Keratinocyte (primary cell): ENCODE measurements at regions not wholly inside any gene's neighbourhood (a gene's known extent, or its start where the extent isn't known, plus 50 kb on each side); places are given as distances from the start of the nearest gene placed in this dataset.

Experiments used
- DNase-seq: peaks from one replicate; pipeline ENCODE4 v3.0.0-alpha.2; 2011; ENCODE audit warnings: low read depth, missing footprints, low spot score
- FAIRE-seq: peaks from 2 replicates; lab custom pipeline; 2011; peaks lifted over from hg19 to GRCh38; lab: Jason Lieb, UNC
- H2AFZ ChIP-seq: 2 replicates; pipeline ENCODE4 v1.6.0; 2012; ENCODE audit warnings: low read length, control low read depth, inconsistent platforms; ENCODE audit not compliant: control insufficient read depth
- H3K27ac ChIP-seq: 2 replicates; pipeline ENCODE4 v1.5.1; 2011; ENCODE audit warnings: low read length; ENCODE audit not compliant: control insufficient read depth, insufficient read depth
- H3K27me3 ChIP-seq: 3 replicates; pipeline ENCODE4 v1.6.0; 2011; ENCODE audit warnings: low read length; ENCODE audit not compliant: control insufficient read depth, insufficient read depth; ENCODE audit errors: extremely low read depth
- H3K36me3 ChIP-seq, 2 experiments: 2 replicates in 1 of 2; 3 replicates in 1 of 2; pipeline ENCODE4 v1.5.1; 2011; ENCODE audit warnings: low read length in 2 of 2, mild to moderate bottlenecking in 1 of 2; ENCODE audit not compliant: control insufficient read depth in 2 of 2, insufficient read depth in 2 of 2; ENCODE audit errors: extremely low read depth in 1 of 2
- H3K4me1 ChIP-seq: 3 replicates; pipeline ENCODE4 v1.5.1; 2011; ENCODE audit warnings: low read length; ENCODE audit not compliant: control insufficient read depth, insufficient read depth; ENCODE audit errors: extremely low read depth
- H3K4me2 ChIP-seq: 3 replicates; pipeline ENCODE4 v1.6.0; 2011; ENCODE audit warnings: low read depth, low read length; ENCODE audit not compliant: control insufficient read depth, insufficient read depth; ENCODE audit errors: extremely low read depth
- H3K4me3 ChIP-seq, 3 experiments: fragments of 200-600 bp in 1 of 3; sonication (generic) in 1 of 3; 2 replicates in 2 of 3; 3 replicates in 1 of 3; pipeline ENCODE4 v1.5.1; 2011 to 2016; ENCODE audit warnings: low read length in 3 of 3, mild to moderate bottlenecking in 3 of 3, control low read depth in 2 of 3, inconsistent platforms in 1 of 3, low read depth in 1 of 3, mixed read lengths in 1 of 3, mixed run types in 1 of 3, moderate library complexity in 1 of 3; ENCODE audit not compliant: control insufficient read depth in 2 of 3, insufficient read depth in 2 of 3; ENCODE audit errors: extremely low read depth in 1 of 3
- H3K79me2 ChIP-seq: 2 replicates; pipeline ENCODE4 v1.6.0; 2012; ENCODE audit warnings: low read length; ENCODE audit not compliant: control insufficient read depth, insufficient read depth
- H3K9ac ChIP-seq: 3 replicates; pipeline ENCODE4 v1.6.0; 2011; ENCODE audit warnings: low read length; ENCODE audit not compliant: control insufficient read depth, insufficient read depth; ENCODE audit errors: extremely low read depth
- H3K9me1 ChIP-seq: 3 replicates; pipeline ENCODE4 v1.6.0; 2011; ENCODE audit warnings: low read length; ENCODE audit not compliant: control insufficient read depth, insufficient read depth; ENCODE audit errors: extremely low read depth
- H3K9me3 ChIP-seq: 2 replicates; pipeline ENCODE4 v1.5.1; 2012; ENCODE audit warnings: low read depth, low read length; ENCODE audit not compliant: control insufficient read depth
- H4K20me1 ChIP-seq: 3 replicates; pipeline ENCODE4 v1.6.0; 2011; ENCODE audit warnings: low read length; ENCODE audit not compliant: control insufficient read depth, insufficient read depth; ENCODE audit errors: extremely low read depth
- EZH2 ChIP-seq: IDR thresholded peaks from one replicate; pipeline ENCODE4 v1.6.1; 2012; ENCODE audit warnings: inconsistent platforms, mild to moderate bottlenecking, low read length, moderate library complexity
- dilution Hi-C: fragments of 300-500 bp; cut with MboI; formaldehyde crosslinking; loops from one replicate; pipeline ENCODE4 v1.7.0; 2020; ENCODE audit warnings: low sequenced_read_pairs; ENCODE audit not compliant: extremely low pct_ligation_motif_present
- TF ChIP-seq, protein P1 (sequence below), 3 experiments: IDR thresholded peaks in 1 of 3; conservative IDR thresholded peaks in 1 of 3; optimal IDR thresholded peaks in 1 of 3; 2 replicates in 2 of 3; 3 replicates in 1 of 3; pipeline versions ENCODE3 to v1.5.1; 2011; ENCODE audit warnings: low read length in 3 of 3, mild to moderate bottlenecking in 3 of 3, moderate library complexity in 2 of 3, control low read depth in 1 of 3, inconsistent platforms in 1 of 3; ENCODE audit not compliant: insufficient read depth in 2 of 3; ENCODE audit errors: extremely low read depth in 1 of 3

DNA sequence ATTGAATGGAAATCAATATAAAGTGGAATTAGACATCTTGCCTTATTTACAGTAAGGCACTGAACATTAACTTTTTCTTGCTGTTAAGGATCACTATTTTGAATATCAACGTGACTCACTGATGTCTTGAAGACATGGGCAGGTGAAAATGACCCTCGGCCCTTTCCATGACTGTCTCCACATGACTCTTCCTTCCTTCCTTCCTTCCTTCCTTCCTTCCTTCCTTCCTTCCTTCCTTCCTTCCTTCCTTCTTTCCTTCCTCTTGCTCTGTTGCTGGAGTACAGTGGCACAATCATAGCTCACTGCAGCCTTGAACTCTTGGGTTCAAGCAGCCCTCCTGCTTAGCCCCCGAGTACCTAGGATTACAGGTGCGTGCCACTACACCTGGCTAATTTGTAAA is 52.2 kb upstream of the TOX2 start:
- TF ChIP-seq, protein P1, sequence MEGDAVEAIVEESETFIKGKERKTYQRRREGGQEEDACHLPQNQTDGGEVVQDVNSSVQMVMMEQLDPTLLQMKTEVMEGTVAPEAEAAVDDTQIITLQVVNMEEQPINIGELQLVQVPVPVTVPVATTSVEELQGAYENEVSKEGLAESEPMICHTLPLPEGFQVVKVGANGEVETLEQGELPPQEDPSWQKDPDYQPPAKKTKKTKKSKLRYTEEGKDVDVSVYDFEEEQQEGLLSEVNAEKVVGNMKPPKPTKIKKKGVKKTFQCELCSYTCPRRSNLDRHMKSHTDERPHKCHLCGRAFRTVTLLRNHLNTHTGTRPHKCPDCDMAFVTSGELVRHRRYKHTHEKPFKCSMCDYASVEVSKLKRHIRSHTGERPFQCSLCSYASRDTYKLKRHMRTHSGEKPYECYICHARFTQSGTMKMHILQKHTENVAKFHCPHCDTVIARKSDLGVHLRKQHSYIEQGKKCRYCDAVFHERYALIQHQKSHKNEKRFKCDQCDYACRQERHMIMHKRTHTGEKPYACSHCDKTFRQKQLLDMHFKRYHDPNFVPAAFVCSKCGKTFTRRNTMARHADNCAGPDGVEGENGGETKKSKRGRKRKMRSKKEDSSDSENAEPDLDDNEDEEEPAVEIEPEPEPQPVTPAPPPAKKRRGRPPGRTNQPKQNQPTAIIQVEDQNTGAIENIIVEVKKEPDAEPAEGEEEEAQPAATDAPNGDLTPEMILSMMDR (optimal IDR thresholded peaks at IDR 0.05 in 1 of 3, IDR thresholded peaks at IDR 0.05 in 1 of 3, conservative IDR thresholded peaks at IDR 0.05 in 1 of 3; ENCODE audit: extremely low read depth in 1 of 3, insufficient read depth in 2 of 3, low read length in 3 of 3) = no peak
- no peak for TF ChIP-seq EZH2
- no peak for FAIRE-seq
- H3K9me3 ChIP-seq = no peaks in the 10 kb centered on the region
- no peak overlapping the region for H2AFZ ChIP-seq
- no peaks in the 10 kb centered on the region for H3K79me2 ChIP-seq
- H3K27ac ChIP-seq = no peak overlapping the region
- no peak overlapping the region for H3K9ac ChIP-seq
- no peaks in the 10 kb centered on the region for H3K36me3 ChIP-seq
- no peaks in the 10 kb centered on the region for H3K9me1 ChIP-seq
- dilution Hi-C loops = no loop called here
- peaks cover under 1% of the 10 kb centered on the region for H3K27me3 ChIP-seq
- H3K4me1 ChIP-seq = no peaks in the 10 kb centered on the region
- H4K20me1 ChIP-seq = no peaks in the 10 kb centered on the region
- no peak for DNase-seq
- no peak overlapping the region for H3K4me2 ChIP-seq
- no peak overlapping the region for H3K4me3 ChIP-seq

DNA sequence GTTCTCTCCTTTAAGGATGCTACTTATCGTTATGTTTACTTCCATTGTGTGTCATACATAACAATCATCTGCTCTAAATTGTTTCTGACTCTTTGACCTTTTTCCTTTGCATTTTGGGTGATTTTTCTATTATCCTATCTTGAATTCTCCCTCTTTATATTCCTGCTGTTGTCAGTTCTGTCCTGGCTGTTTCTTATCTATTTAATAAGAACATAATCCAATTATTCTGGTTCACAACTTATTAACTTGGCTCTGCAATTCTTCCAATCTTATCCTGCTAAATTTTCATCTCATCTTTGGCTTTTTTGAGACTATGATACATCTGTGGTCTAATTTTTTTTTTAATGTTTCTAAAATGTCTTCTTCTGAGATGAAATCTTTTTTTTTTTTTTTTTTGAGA is 54.7 kb upstream of the TOX2 start:
- no peaks in the 10 kb centered on the region for H3K4me1 ChIP-seq
- no peaks in the 10 kb centered on the region for H4K20me1 ChIP-seq
- FAIRE-seq = no peak
- dilution Hi-C loops = no loop called here
- no peak overlapping the region for H3K4me2 ChIP-seq
- H3K9me1 ChIP-seq = no peaks in the 10 kb centered on the region
- H3K9me3 ChIP-seq = no peaks in the 10 kb centered on the region
- H2AFZ ChIP-seq = no peak overlapping the region
- no peaks in the 10 kb centered on the region for H3K36me3 ChIP-seq
- H3K4me3 ChIP-seq = no peak overlapping the region
- DNase-seq = no peak
- H3K9ac ChIP-seq = no peak overlapping the region
- no peak overlapping the region for H3K27ac ChIP-seq
- no peaks in the 10 kb centered on the region for H3K79me2 ChIP-seq
- TF ChIP-seq EZH2 = no peak
- TF ChIP-seq, protein P1 (optimal IDR thresholded peaks at IDR 0.05 in 1 of 3, IDR thresholded peaks at IDR 0.05 in 1 of 3, conservative IDR thresholded peaks at IDR 0.05 in 1 of 3; ENCODE audit: extremely low read depth in 1 of 3, insufficient read depth in 2 of 3, low read length in 3 of 3) = no peak
- peaks cover 6% of the 10 kb centered on the region for H3K27me3 ChIP-seq
